Endodermal cell (in vitro differentiated cells): ENCODE measurements at regions not wholly inside any gene's neighbourhood (a gene's known extent, or its start where the extent isn't known, plus 50 kb on each side); places are given as distances from the start of the nearest gene placed in this dataset.

Source experiments
- DNase-seq: peaks from one replicate; pipeline ENCODE4 v3.0.0-alpha.2; 2017
- H3K27ac ChIP-seq: 2 replicates; pipeline ENCODE4 v1.5.1; 2013; ENCODE audit warnings: mild to moderate bottlenecking, low read depth, low read length, moderate library complexity
- H3K27me3 ChIP-seq: 2 replicates; pipeline ENCODE4 v1.6.1; 2013; ENCODE audit warnings: mild to moderate bottlenecking, low read length, moderate library complexity; ENCODE audit not compliant: insufficient read depth, control insufficient read depth, poor library complexity, severe bottlenecking
- H3K36me3 ChIP-seq: 2 replicates; pipeline ENCODE4 v1.7.0; 2013; ENCODE audit warnings: mild to moderate bottlenecking, low read length, moderate library complexity; ENCODE audit not compliant: control insufficient read depth, insufficient read depth
- H3K4me1 ChIP-seq: one replicate; pipeline ENCODE4 v1.7.0; 2013; ENCODE audit warnings: low read length; ENCODE audit not compliant: control insufficient read depth, insufficient read depth
- H3K4me3 ChIP-seq: 2 replicates; pipeline ENCODE4 v1.5.1; 2013; ENCODE audit warnings: mild to moderate bottlenecking, low read length, moderate library complexity
- H3K9ac ChIP-seq: 2 replicates; pipeline ENCODE4 v1.6.1; 2013; ENCODE audit warnings: mild to moderate bottlenecking, low read length, moderate library complexity; ENCODE audit not compliant: poor library complexity, severe bottlenecking; ENCODE audit errors: extremely low read depth
- H3K9me3 ChIP-seq: 2 replicates; pipeline ENCODE4 v1.6.1; 2013; ENCODE audit warnings: mild to moderate bottlenecking, low read length, moderate library complexity; ENCODE audit not compliant: control insufficient read depth
- H3K27ac Mint-ChIP-seq: 2 replicates; pipeline ENCODE4 v1.8.0; 2020; ENCODE audit warnings: mixed read lengths
- H3K27me3 Mint-ChIP-seq: 2 replicates; pipeline ENCODE4 v1.8.0; 2021; ENCODE audit warnings: mild to moderate bottlenecking, mixed read lengths; ENCODE audit not compliant: insufficient read depth
- H3K36me3 Mint-ChIP-seq: 2 replicates; pipeline ENCODE4 v1.8.0; 2020; ENCODE audit warnings: low read depth, mixed read lengths
- H3K4me1 Mint-ChIP-seq: 2 replicates; pipeline ENCODE4 v1.8.0; 2020; ENCODE audit warnings: mixed read lengths
- H3K4me3 Mint-ChIP-seq: 2 replicates; pipeline ENCODE4 v1.8.0; 2020; ENCODE audit warnings: mild to moderate bottlenecking, moderate library complexity, mixed read lengths
- H3K9me3 Mint-ChIP-seq: 2 replicates; pipeline ENCODE4 v1.8.0; 2020; ENCODE audit warnings: mild to moderate bottlenecking, mixed read lengths
- CTCF ChIP-seq: fragments of 200-600 bp; sonication (generic); conservative IDR thresholded peaks from 2 replicates; pipeline ENCODE4 v1.5.0; 2021; ENCODE audit warnings: antibody characterized with exemption, mild to moderate bottlenecking
- WGBS, 2 experiments: methylation state at CpG; one replicate each; pipeline versions ENCODE4 v1.1.5 to v1.1.7; 2013; ENCODE audit warnings: missing lambda C conversion rate in 2 of 2, mixed read lengths in 1 of 2; ENCODE audit not compliant: insufficient coverage in 1 of 2, insufficient read length in 1 of 2; 5-methylcytosine and 5-hydroxymethylcytosine counted together

GRCh38 chr6:18324706-18325042 is 60.3 kb upstream of the DEK start:
- no peaks in the 10 kb centered on the region for H3K4me1 ChIP-seq
- H3K9ac ChIP-seq = no peak overlapping the region
- no peak for DNase-seq
- Mint-ChIP-seq H3K36me3 (no peaks in the 10 kb centered on the region), H3K4me3 (no peak overlapping the region), H3K27ac (no peak overlapping the region), H3K27me3 (no peaks in the 10 kb centered on the region), H3K4me1 (no peaks in the 10 kb centered on the region), H3K9me3 (no peaks in the 10 kb centered on the region)
- no peak for TF ChIP-seq CTCF
- H3K27me3 ChIP-seq = no peaks in the 10 kb centered on the region
- no peaks in the 10 kb centered on the region for H3K36me3 ChIP-seq
- H3K27ac ChIP-seq = no peak overlapping the region
- 86 to 100% methylated on average over 4 of the region's 4 CpGs for WGBS, 2 experiments
- H3K4me3 ChIP-seq = no peak overlapping the region
- H3K9me3 ChIP-seq = no peaks in the 10 kb centered on the region

GRCh38 chr6:18323935-18324705 is 59.8 kb upstream of the DEK start:
- no peaks in the 10 kb centered on the region for H3K27me3 Mint-ChIP-seq
- Histone ChIP-seq H3K9ac (no peak overlapping the region), H3K4me1 (no peaks in the 10 kb centered on the region), H3K36me3 (no peaks in the 10 kb centered on the region), H3K27me3 (no peaks in the 10 kb centered on the region), H3K4me3 (no peak overlapping the region), H3K9me3 (no peaks in the 10 kb centered on the region), H3K27ac (no peak overlapping the region)
- no peaks in the 10 kb centered on the region for H3K9me3 Mint-ChIP-seq
- H3K27ac Mint-ChIP-seq = no peak overlapping the region
- no peaks in the 10 kb centered on the region for H3K4me1 Mint-ChIP-seq
- H3K4me3 Mint-ChIP-seq = no peak overlapping the region
- H3K36me3 Mint-ChIP-seq = no peaks in the 10 kb centered on the region
- TF ChIP-seq CTCF = peak; percentile 86
- WGBS, 2 experiments = 42 to 46% methylated on average over 6 to 8 of the region's 8 CpGs
- DNase-seq = no peak

- Mint-ChIP-seq H3K27ac (no peak overlapping the region), H3K27me3 (peaks cover 19% of the 10 kb centered on the region), H3K36me3 (no peaks in the 10 kb centered on the region), H3K4me1 (peaks cover 12% of the 10 kb centered on the region), H3K4me3 (no peak overlapping the region), H3K9me3 (no peaks in the 10 kb centered on the region)
- WGBS, 2 experiments = 0% methylated on average over 1 of the region's 1 CpG; no CpG with 5 or more reads in 1 of the 2 experiments
- no peak overlapping the region for H3K4me3 ChIP-seq
- DNase-seq = no peak
- H3K4me1 ChIP-seq = peaks cover 2% of the 10 kb centered on the region
- no peaks in the 10 kb centered on the region for H3K9me3 ChIP-seq
- H3K27ac ChIP-seq = no peak overlapping the region
- H3K36me3 ChIP-seq = no peaks in the 10 kb centered on the region
- H3K27me3 ChIP-seq = peaks cover 24% of the 10 kb centered on the region
- no peak overlapping the region for H3K9ac ChIP-seq
- no peak for TF ChIP-seq CTCF
Observed at GRCh38 chr6:18317850-18318249, 53.5 kb upstream of the DEK start.
